HG02973 (cell line): ENCODE measurements at regions not wholly inside any gene's neighbourhood (a gene's known extent, or its start where the extent isn't known, plus 50 kb on each side); places are given as distances from the start of the nearest gene placed in this dataset.
A peak's percentile ranks its signal among the peaks of the same experiment; 100 is the strongest.
"Not testable (repeated sequence)": the region's sequence is repeated elsewhere in the genome, so short reads cannot be mapped to it uniquely, and the experiment has no call there.

Experiments used
- ATAC-seq: cut with Tn5 transposase; IDR thresholded peaks from one replicate; pipeline ENCODE4 v1.9.1; 2021; ENCODE audit warnings: moderate library complexity; ENCODE audit not compliant: unreplicated experiment

- no peak for ATAC-seq
These were observed 550.1 kb upstream of the PCDH20 start for GRCh38 chr13:61965756-61966155.

- ATAC-seq, result no peak
These were observed 545.3 kb upstream of the PCDH20 start for GRCh38 chr13:61960981-61961380.

- ATAC-seq, result no peak
These were observed 538.4 kb upstream of the PCDH20 start for GRCh38 chr13:61954092-61954491.

GRCh38 chr13:61950828-61951227, 535.2 kb upstream of the PCDH20 start:
- ATAC-seq, result no peak

- ATAC-seq, result no peak
These were observed 528.8 kb upstream of the PCDH20 start for GRCh38 chr13:61944329-61944929.

- no peak for ATAC-seq
These were observed 520.1 kb upstream of the PCDH20 start for GRCh38 chr13:61935710-61936109.

DNA sequence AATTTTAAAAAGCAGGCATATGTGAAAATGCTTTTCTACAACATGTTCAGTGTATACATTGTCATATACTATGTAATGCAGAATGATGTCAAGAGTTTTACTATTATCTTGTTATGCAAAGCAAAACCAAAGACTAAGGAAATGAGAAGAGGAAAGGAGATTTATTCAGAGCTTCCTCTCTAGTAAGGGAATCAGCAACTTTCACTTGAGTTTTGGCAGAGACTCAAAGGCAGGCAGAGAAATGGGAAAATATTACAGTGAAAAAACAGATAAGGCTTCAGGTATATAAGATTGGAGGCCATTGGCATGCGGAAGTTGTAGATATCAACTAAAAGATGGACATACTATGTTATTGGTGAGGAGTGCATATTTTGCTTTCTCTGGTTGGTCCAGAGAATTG, 512.0 kb upstream of the PCDH20 start:
- ATAC-seq, result no peak

- ATAC-seq, result no peak
These were observed 503.2 kb upstream of the PCDH20 start for GRCh38 chr13:61918841-61919240.

- ATAC-seq, result no peak
These were observed 500.8 kb upstream of the PCDH20 start for GRCh38 chr13:61916483-61916882.

DNA sequence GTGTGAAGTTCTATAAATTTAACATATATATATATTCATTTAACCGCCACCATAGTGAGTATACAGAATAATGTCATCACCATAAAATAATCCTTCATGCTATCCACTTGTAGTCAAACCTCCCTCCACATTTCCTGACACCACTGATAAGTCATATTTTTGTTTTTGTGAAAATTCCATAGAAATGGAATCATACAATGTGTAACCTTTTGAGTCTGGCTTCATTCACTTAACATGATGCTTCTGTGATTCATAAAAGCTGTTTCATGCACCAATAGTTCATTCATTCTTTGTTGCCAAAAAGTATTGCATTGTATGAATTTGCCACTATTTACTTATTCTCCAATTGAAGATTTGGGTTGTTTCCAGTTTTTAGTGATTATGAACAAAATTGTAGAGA, 497.5 kb upstream of the PCDH20 start:
- ATAC-seq, result no peak

- no peak for ATAC-seq
These were observed 493.4 kb upstream of the PCDH20 start for GRCh38 chr13:61908906-61909615.

DNA sequence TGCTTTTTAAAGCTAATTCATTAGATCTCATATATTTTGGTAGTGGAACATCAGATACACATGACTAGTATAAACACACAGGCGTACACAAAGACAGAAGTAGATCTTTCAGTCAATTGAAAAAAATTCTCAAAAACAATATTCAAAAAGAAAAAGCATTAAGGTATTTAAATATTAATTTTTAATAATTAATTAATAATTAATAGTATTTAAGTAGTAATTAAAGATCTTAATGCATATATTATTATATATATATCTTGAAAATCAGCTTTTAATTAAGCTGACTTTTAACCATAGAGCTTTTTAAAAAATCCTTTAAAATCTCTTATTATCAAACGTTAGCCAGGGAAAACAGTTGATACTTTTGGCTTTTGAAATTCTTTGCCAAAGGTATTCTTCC, 489.4 kb upstream of the PCDH20 start:
- no peak for ATAC-seq

GRCh38 chr13:61901946-61902541, 486.4 kb upstream of the PCDH20 start:
- no peak for ATAC-seq

- ATAC-seq, result no peak
These were observed 484.4 kb upstream of the PCDH20 start for GRCh38 chr13:61900033-61900432.

DNA sequence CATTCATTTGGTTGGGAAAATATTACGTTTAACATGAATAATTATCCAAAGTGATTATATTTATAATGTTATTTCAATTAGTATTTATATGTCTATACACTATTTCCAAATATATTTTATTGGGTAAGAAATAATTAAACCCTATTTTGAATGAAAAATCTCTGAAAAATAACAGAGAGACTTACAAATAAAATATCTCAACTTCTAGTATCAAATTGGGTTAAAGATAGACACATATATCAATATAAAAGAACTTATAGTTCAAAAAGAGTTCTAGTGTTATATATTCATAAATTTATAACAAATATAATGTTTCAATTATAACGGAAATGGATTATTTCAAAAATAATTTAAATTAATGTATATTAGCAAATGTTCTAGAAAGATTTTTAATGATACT, 482.6 kb upstream of the PCDH20 start:
- ATAC-seq, result no peak

DNA sequence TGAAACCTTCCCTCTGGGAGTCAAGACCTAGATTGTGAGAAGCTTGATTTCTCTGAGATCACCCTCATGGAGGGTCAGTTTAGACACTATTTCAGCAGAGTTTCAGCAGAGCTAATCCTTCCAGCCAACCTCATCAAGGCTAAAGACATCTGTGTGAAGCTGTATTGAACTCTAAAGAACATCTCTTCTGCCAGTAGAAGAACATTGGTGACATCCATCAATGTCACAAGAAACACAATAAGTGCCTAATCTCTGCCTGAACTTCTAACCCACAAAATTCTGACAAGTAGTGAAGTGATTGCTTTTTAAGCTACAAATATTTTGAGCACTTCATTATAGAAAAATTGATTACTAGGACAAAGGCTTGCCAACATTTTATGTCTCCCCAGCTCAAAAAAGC, 475.8 kb upstream of the PCDH20 start:
- ATAC-seq, result no peak

- ATAC-seq, result no peak
These were observed 469.2 kb upstream of the PCDH20 start for GRCh38 chr13:61884830-61885229.

- peak; percentile 63 for ATAC-seq
These were observed 465.1 kb upstream of the PCDH20 start for GRCh38 chr13:61880578-61881283.

DNA sequence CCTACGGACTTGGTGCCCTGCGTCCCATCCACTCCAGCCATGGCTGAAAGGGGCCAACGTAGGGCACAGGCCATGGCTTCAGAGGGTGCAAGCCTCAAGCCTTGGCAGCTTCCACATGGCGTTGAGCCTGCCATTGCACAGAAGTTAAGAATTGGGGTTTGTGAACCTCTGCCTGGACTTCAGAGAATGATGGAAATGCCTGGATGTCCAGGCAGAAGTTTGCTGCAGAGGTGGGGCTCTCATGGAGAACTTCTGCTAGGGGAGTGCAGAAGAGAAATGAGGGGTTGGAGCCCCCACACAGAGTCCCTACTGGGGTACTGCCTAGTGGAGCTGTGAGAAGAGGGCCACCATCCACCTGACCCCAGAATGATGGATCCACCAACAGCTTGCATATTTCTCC, 462.9 kb upstream of the PCDH20 start:
- ATAC-seq, result not testable (repeated sequence)

DNA sequence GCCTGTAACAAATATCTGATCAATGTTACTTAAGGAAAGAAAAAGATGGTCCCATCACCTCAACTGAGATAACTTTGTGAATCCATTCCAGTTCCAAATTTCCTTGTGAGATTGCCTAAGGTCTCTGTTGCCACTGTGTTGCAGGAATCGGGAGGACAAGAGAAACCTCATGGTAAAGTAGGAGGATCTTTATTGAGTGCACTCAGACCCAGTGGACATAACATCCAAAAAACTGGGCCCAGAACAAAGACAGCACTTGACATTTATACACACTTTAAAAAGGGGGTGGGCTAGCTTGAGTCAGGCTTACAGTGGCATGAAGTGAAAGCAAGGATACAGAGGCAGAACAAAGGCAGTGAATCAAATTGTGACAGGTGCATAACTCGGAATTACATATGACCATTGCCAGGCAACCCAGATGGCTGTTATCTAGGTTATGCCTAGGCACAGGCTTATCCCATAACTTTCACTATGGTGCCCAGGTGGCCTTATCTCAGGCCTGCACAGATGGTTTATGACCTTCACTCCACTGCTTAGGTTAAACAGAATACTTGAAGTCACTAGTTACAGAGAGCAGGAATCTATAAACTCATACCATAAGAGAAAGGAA, 459.4 kb upstream of the PCDH20 start:
- ATAC-seq, result no peak

GRCh38 chr13:61873717-61874116, 458.1 kb upstream of the PCDH20 start:
- no peak for ATAC-seq
